ENCODE measurements at regions not wholly inside any gene's neighbourhood (a gene's known extent, or its start where the extent isn't known, plus 50 kb on each side); places are given as distances from the start of the nearest gene placed in this dataset.

DNA sequence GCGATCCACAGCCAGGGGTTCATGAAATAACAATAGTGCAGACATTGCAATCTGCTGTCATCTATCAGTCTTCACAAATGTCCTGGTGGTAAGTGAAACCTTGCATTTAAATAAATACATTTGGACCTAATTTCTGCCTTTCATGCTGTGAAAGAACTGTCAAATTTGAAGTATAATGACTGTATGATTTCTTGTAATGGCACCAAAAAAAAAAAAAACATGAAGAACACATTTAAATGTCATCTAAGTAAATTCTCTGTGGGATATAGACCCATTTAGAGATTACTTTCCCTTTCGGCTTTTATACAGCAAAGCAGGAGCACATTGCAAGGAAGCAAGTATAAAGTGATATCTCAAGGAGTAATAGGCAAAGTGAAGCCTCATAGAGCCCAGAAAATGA lies 431.5 kb upstream of the SGCD start:
- TF ChIP-seq SIN3A (IDR thresholded peaks at IDR 0.05; ENCODE audit: borderline replicate concordance, insufficient read depth, low read depth, low read length): no peak
- no peak for TF ChIP-seq TCF7L2 (IDR thresholded peaks at IDR 0.05; ENCODE audit: low read depth, low read length)
- TF ChIP-seq, protein P1, sequence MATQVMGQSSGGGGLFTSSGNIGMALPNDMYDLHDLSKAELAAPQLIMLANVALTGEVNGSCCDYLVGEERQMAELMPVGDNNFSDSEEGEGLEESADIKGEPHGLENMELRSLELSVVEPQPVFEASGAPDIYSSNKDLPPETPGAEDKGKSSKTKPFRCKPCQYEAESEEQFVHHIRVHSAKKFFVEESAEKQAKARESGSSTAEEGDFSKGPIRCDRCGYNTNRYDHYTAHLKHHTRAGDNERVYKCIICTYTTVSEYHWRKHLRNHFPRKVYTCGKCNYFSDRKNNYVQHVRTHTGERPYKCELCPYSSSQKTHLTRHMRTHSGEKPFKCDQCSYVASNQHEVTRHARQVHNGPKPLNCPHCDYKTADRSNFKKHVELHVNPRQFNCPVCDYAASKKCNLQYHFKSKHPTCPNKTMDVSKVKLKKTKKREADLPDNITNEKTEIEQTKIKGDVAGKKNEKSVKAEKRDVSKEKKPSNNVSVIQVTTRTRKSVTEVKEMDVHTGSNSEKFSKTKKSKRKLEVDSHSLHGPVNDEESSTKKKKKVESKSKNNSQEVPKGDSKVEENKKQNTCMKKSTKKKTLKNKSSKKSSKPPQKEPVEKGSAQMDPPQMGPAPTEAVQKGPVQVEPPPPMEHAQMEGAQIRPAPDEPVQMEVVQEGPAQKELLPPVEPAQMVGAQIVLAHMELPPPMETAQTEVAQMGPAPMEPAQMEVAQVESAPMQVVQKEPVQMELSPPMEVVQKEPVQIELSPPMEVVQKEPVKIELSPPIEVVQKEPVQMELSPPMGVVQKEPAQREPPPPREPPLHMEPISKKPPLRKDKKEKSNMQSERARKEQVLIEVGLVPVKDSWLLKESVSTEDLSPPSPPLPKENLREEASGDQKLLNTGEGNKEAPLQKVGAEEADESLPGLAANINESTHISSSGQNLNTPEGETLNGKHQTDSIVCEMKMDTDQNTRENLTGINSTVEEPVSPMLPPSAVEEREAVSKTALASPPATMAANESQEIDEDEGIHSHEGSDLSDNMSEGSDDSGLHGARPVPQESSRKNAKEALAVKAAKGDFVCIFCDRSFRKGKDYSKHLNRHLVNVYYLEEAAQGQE (IDR thresholded peaks at IDR 0.05; ENCODE audit: insufficient read depth in 1 of 2, low read depth in 2 of 2, low read length in 1 of 2): no peak
- TF ChIP-seq POLR2AphosphoS5 (IDR thresholded peaks at IDR 0.05; ENCODE audit: low read depth, low read length): no peak
- TF ChIP-seq, protein P2, sequence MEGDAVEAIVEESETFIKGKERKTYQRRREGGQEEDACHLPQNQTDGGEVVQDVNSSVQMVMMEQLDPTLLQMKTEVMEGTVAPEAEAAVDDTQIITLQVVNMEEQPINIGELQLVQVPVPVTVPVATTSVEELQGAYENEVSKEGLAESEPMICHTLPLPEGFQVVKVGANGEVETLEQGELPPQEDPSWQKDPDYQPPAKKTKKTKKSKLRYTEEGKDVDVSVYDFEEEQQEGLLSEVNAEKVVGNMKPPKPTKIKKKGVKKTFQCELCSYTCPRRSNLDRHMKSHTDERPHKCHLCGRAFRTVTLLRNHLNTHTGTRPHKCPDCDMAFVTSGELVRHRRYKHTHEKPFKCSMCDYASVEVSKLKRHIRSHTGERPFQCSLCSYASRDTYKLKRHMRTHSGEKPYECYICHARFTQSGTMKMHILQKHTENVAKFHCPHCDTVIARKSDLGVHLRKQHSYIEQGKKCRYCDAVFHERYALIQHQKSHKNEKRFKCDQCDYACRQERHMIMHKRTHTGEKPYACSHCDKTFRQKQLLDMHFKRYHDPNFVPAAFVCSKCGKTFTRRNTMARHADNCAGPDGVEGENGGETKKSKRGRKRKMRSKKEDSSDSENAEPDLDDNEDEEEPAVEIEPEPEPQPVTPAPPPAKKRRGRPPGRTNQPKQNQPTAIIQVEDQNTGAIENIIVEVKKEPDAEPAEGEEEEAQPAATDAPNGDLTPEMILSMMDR (IDR thresholded peaks at IDR 0.05): no peak
- Histone ChIP-seq H3K27me3 (ENCODE audit: control insufficient read depth, insufficient read depth, low read length) (no peaks in the 10 kb centered on the region), H3K4me3 (ENCODE audit: low read depth in 2 of 2, low read length in 2 of 2) (no peak overlapping the region), H3K9me3 (ENCODE audit: control insufficient read depth, insufficient read depth, low read depth, low read length) (no peaks in the 10 kb centered on the region), H3K36me3 (ENCODE audit: control insufficient read depth, insufficient read depth, low read length) (no peaks in the 10 kb centered on the region), H3K27ac (ENCODE audit: low read length) (no peak overlapping the region), H3K4me1 (ENCODE audit: control insufficient read depth, insufficient read depth, low read length) (no peaks in the 10 kb centered on the region)
- no TSS peak for BruUV-seq (replicated peaks)
- intact Hi-C loops (cut with micrococcal nuclease; ENCODE audit: unreplicated experiment): no loop called here
- in situ Hi-C loops (cut with HindIII; ENCODE audit: low pct_unique_long_range_greater_than_20kb, low sequenced_read_pairs): no loop called here
- ATAC-seq (no peak), DNase-seq (ENCODE audit: low read depth, low spot score) (no peak)
- POLR2A ChIA-PET: no interaction called here
- CTCF ChIA-PET: no interaction called here

DNA sequence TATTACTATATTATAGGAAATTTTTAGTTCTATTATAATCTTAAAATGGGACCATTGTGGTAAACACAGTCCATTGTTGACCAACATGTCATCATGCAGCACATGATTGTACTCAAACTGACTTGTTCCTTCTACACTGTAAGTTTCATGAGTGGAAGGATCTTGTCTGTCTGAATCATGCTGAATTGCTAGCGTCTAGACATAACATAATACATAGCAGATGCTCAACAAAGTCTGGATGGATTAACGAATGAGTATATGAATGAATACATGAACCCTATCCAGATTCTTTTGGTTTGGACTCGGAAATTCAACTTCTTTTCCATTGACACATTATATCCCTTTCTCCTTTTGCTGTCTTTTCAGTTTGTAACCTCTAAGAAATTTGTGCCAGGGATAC lies 429.2 kb upstream of the SGCD start:
- Histone ChIP-seq H3K9me3 (ENCODE audit: control insufficient read depth, insufficient read depth, low read depth, low read length) (no peaks in the 10 kb centered on the region), H3K4me1 (ENCODE audit: control insufficient read depth, insufficient read depth, low read length) (no peaks in the 10 kb centered on the region), H3K27me3 (ENCODE audit: control insufficient read depth, insufficient read depth, low read length) (no peaks in the 10 kb centered on the region), H3K4me3 (ENCODE audit: low read depth in 2 of 2, low read length in 2 of 2) (no peak overlapping the region), H3K36me3 (ENCODE audit: control insufficient read depth, insufficient read depth, low read length) (no peaks in the 10 kb centered on the region), H3K27ac (ENCODE audit: low read length) (no peak overlapping the region)
- ATAC-seq: no peak
- DNase-seq (ENCODE audit: low read depth, low spot score): no peak
- TF ChIP-seq, protein P1 (IDR thresholded peaks at IDR 0.05; ENCODE audit: insufficient read depth in 1 of 2, low read depth in 2 of 2, low read length in 1 of 2): no peak
- no peak for TF ChIP-seq POLR2AphosphoS5 (IDR thresholded peaks at IDR 0.05; ENCODE audit: low read depth, low read length)
- TF ChIP-seq, protein P2 (IDR thresholded peaks at IDR 0.05): no peak
- no peak for TF ChIP-seq SIN3A (IDR thresholded peaks at IDR 0.05; ENCODE audit: borderline replicate concordance, insufficient read depth, low read depth, low read length)
- no peak for TF ChIP-seq TCF7L2 (IDR thresholded peaks at IDR 0.05; ENCODE audit: low read depth, low read length)
- POLR2A ChIA-PET: no interaction called here
- intact Hi-C loops (cut with micrococcal nuclease; ENCODE audit: unreplicated experiment) (no loop called here), in situ Hi-C loops (cut with HindIII; ENCODE audit: low pct_unique_long_range_greater_than_20kb, low sequenced_read_pairs) (no loop called here)
- no TSS peak for BruUV-seq (replicated peaks)
- CTCF ChIA-PET: no interaction called here
